IPS-20b (cell line): ENCODE measurements at regions not wholly inside any gene's neighbourhood (a gene's known extent, or its start where the extent isn't known, plus 50 kb on each side); places are given as distances from the start of the nearest gene placed in this dataset.

ENCODE experiments used
- H3K27ac ChIP-seq: one replicate; pipeline ENCODE4 v1.5.1; 2013; ENCODE audit warnings: low read length
- H3K27me3 ChIP-seq: 2 replicates; pipeline ENCODE4 v1.6.1; 2013; ENCODE audit warnings: mild to moderate bottlenecking, low read length, inconsistent platforms; ENCODE audit not compliant: insufficient read depth
- H3K36me3 ChIP-seq: 2 replicates; pipeline ENCODE4 v1.6.1; 2013; ENCODE audit warnings: low read depth, mild to moderate bottlenecking, inconsistent platforms, low read length, moderate library complexity; ENCODE audit not compliant: insufficient read depth
- H3K4me1 ChIP-seq: 2 replicates; pipeline ENCODE4 v1.6.1; 2013; ENCODE audit warnings: mild to moderate bottlenecking, control low read depth, inconsistent platforms, low read length, moderate library complexity; ENCODE audit not compliant: insufficient read depth
- H3K4me3 ChIP-seq: 2 replicates; pipeline ENCODE4 v1.5.1; 2013; ENCODE audit warnings: mild to moderate bottlenecking, low read length, inconsistent platforms
- H3K9ac ChIP-seq: 2 replicates; pipeline ENCODE4 v1.6.1; 2013; ENCODE audit warnings: low read depth, mild to moderate bottlenecking, inconsistent platforms, low read length, moderate library complexity
- H3K9me3 ChIP-seq: 2 replicates; pipeline ENCODE4 v1.6.1; 2013; ENCODE audit warnings: mild to moderate bottlenecking, low read depth, low read length, inconsistent platforms; ENCODE audit not compliant: insufficient read depth

DNA sequence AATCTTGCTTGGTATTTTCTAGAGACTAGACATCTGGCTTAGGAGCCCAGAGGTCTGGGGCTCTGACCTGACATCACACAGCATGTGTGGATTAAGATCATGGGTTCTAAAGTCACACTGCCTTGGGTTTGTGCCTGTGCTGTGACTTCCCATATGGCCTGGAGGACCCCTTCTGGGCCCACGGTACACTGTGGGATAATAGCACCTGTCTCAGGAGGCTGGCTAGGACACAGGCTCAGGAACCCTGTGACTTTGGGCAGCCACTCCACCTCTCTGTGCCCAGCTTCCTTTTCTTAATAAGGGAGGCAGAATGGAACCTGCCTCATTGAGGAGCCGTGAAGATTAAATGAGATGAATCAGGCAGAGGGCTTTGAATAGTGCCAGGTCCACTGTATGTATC is 99.2 kb upstream of the B3GAT1 start:
- Histone ChIP-seq H3K9ac (no peak overlapping the region), H3K4me3 (no peak overlapping the region), H3K27me3 (no peaks in the 10 kb centered on the region), H3K4me1 (no peaks in the 10 kb centered on the region), H3K9me3 (no peaks in the 10 kb centered on the region), H3K27ac (no peak overlapping the region), H3K36me3 (no peaks in the 10 kb centered on the region)

DNA sequence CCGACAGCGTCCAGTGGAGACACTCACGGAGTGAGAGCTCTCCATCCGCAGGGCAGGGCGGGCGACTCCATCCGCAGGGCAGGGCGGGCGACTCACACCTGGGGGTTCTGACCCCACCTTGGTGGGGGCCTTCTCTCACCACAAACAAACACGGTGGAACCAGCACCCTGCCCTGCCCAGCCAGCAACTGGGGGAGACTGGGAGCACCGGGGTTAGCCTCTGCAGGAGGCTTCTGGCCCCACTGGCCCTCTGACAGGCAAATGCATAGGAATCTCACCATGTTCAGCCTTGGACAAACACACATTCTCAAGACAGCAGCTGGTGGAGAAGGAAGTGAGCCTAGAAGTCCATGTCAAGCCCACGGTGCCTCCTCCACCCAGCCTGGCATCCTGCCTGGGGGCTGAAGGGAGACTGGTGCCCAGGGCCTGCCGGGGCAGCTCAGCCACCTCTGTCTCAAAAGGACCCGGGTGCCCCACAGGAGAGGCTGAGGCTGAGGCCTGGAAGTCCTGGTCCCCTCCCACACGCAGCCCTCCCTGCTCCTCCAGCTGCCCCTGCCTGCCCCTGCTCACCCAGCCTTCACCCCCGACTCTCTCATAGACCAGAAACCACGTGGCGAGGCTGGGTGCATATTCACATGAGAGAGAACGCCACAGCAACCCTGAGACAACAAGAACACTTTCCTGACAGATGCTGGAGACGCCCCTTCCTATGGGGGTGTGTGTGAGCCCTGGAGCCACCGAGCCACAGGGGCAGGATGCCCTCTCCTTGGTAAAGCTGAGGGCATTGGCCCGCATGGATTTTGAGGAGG is 98.4 kb upstream of the B3GAT1 start:
- Histone ChIP-seq H3K9me3 (no peaks in the 10 kb centered on the region), H3K4me3 (no peak overlapping the region), H3K27ac (no peak overlapping the region), H3K36me3 (no peaks in the 10 kb centered on the region), H3K9ac (no peak overlapping the region), H3K4me1 (no peaks in the 10 kb centered on the region), H3K27me3 (no peaks in the 10 kb centered on the region)

- H3K9ac ChIP-seq, result no peak overlapping the region
- no peaks in the 10 kb centered on the region for H3K9me3 ChIP-seq
- no peak overlapping the region for H3K27ac ChIP-seq
- no peak overlapping the region for H3K4me3 ChIP-seq
- no peaks in the 10 kb centered on the region for H3K4me1 ChIP-seq
- no peaks in the 10 kb centered on the region for H3K27me3 ChIP-seq
- no peaks in the 10 kb centered on the region for H3K36me3 ChIP-seq
These were observed 97.6 kb upstream of the B3GAT1 start for GRCh38 chr11:134509381-134510232.

DNA sequence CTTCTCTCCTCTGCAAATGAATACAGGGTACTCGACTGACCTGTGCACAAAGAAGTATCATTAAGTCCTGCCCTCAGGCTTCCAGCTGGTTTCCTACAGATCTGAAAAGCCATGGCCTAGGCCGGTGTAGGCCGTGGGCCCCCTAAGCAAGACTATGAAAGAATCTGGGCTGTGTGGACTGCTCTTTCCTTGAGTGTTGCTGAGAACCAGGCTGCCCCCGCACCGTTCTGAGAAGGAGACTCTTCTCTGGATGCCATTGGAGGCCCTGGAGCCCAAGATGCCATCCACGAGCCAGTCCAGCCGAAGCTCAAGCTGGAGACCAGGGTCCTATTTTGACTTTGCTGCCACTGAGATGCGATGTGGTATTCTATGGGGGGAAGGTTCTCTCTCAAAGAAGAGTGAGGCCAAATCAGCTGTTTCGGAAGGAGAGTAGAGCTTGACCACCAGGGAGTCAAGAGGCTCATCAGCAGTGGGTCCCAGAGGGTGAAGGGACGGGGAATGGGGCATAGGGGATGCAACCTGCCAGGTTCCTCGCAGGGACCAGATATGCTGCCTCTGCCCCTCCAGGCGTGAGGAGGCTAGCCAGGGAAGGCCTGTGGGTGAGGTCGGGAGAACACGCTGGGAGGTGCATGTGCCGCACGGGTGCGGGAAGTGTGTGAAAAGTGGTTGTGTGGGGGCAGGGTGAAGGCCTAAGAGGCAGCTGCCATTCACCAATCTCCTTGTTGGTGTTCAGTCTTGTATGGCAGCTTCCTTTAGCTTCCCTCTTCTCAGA is 96.4 kb upstream of the B3GAT1 start:
- Histone ChIP-seq H3K36me3 (no peaks in the 10 kb centered on the region), H3K9ac (no peak overlapping the region), H3K27me3 (no peaks in the 10 kb centered on the region), H3K4me1 (peaks cover 7% of the 10 kb centered on the region; the same call in 1 of the 2 replicates), H3K9me3 (no peaks in the 10 kb centered on the region), H3K27ac (no peak overlapping the region), H3K4me3 (no peak overlapping the region)

DNA sequence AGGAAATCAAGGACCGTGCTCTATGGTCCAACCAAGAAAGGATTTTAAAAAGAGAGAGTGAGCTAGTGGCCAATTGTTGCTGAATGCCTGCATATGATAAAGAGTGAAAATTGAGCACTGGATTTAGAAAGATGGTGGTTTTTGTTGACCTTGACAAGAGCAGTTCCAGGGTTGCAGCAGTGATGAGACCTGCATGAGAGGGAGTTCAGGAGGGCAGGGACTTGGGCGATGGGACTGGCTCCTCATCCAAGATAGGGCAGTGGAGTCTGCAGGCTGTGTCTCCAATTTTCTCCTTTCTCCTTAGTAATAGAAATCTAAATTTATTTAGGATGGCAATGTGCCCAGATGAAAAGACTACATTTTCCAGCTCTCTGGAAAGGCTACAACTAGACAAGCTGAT is 94.0 kb upstream of the B3GAT1 start:
- no peak overlapping the region for H3K4me3 ChIP-seq
- H3K27me3 ChIP-seq, result peaks cover 5% of the 10 kb centered on the region; the same call in 1 of the 2 replicates
- no peaks in the 10 kb centered on the region for H3K9me3 ChIP-seq

DNA sequence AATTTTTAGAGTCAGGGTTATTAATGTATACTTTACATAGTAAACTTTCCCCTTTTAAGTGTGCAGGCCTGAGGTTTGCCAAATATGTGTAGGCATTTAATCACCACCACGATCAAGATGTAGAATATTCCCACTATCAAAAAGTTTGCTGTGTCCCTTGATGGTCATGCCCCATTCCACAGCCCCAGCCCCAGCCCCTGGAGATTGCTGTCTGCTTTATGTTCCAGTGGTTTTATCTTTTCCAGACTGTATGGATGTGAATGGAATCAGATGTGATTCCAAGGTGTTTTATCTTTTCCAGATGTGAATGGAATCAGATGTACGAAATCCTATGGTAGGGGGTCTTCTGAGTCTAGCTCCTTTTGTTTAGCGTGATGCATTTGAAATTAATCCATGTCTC is 93.1 kb upstream of the B3GAT1 start:
- H3K27me3 ChIP-seq, result peaks cover 5% of the 10 kb centered on the region; the same call in 1 of the 2 replicates
- H3K4me1 ChIP-seq, result peaks cover 14% of the 10 kb centered on the region; the same call in 1 of the 2 replicates
- H3K9me3 ChIP-seq, result no peaks in the 10 kb centered on the region

More for the DNA sequence above, 94.0 kb upstream of the B3GAT1 start:
- Histone ChIP-seq H3K36me3 (no peaks in the 10 kb centered on the region), H3K9ac (no peak overlapping the region), H3K27ac (no peak overlapping the region), H3K4me1 (peaks cover 14% of the 10 kb centered on the region; the same call in 1 of the 2 replicates)

GRCh38 chr11:134504146-134504905 is 92.3 kb upstream of the B3GAT1 start:
- H3K9ac ChIP-seq, result no peak overlapping the region
- peaks cover 14% of the 10 kb centered on the region; the same call in 1 of the 2 replicates for H3K4me1 ChIP-seq
- peaks cover 5% of the 10 kb centered on the region; the same call in 1 of the 2 replicates for H3K27me3 ChIP-seq
- no peaks in the 10 kb centered on the region for H3K36me3 ChIP-seq
- H3K4me3 ChIP-seq, result no peak overlapping the region
- H3K9me3 ChIP-seq, result no peaks in the 10 kb centered on the region
- H3K27ac ChIP-seq, result no peak overlapping the region

More for the DNA sequence above, 93.1 kb upstream of the B3GAT1 start:
- Histone ChIP-seq H3K4me3 (no peak overlapping the region), H3K9ac (no peak overlapping the region), H3K36me3 (no peaks in the 10 kb centered on the region), H3K27ac (no peak overlapping the region)

DNA sequence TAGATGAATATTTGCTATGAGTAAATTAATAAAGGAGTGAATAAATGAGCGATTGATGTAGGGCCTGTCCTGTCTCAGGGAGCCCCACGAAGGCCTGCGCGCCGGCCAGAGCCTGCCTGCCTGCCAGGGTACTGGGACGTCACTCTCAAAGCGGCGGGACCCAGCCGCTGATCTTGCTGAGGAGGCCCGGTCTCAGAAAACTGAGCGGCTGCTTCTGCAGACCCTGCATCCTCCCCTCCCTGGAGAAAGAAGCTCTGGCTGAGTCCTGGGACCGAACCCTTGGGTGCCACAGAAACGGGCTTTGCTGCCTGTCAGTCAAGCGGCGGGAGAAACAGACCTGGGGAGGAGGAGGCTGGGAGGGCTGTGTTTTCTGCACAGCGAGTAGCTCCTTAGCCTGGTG is 91.6 kb upstream of the B3GAT1 start:
- Histone ChIP-seq H3K27ac (no peak overlapping the region), H3K9me3 (no peaks in the 10 kb centered on the region), H3K36me3 (no peaks in the 10 kb centered on the region), H3K4me3 (no peak overlapping the region), H3K4me1 (peaks cover 14% of the 10 kb centered on the region; the same call in 1 of the 2 replicates), H3K27me3 (peaks cover 5% of the 10 kb centered on the region; the same call in 1 of the 2 replicates), H3K9ac (no peak overlapping the region)

DNA sequence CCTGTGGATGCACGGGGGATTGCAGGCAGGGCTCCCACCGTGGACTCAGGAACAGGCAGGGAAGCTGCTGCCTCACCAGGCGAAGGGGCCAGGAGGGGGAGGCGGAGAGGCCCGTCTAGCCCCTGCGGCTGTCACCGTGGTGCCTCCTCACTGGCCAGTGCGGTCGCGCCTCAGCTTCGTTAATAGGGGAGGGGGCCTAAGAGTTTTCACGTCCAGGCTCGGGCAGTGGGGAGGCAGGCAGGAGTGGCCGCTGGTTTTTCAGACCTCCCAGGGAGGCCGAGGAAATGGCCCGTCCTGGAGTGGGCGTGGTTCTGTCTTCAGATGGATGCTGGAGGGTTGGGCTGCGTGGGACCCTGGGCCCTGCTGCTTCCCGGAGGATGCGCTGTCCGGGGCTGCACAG is 91.1 kb upstream of the B3GAT1 start:
- Histone ChIP-seq H3K36me3 (no peaks in the 10 kb centered on the region), H3K9me3 (no peaks in the 10 kb centered on the region), H3K4me1 (peaks cover 14% of the 10 kb centered on the region; the same call in 1 of the 2 replicates), H3K27me3 (peaks cover 5% of the 10 kb centered on the region; the same call in 1 of the 2 replicates), H3K27ac (no peak overlapping the region), H3K9ac (no peak overlapping the region), H3K4me3 (no peak overlapping the region)

DNA sequence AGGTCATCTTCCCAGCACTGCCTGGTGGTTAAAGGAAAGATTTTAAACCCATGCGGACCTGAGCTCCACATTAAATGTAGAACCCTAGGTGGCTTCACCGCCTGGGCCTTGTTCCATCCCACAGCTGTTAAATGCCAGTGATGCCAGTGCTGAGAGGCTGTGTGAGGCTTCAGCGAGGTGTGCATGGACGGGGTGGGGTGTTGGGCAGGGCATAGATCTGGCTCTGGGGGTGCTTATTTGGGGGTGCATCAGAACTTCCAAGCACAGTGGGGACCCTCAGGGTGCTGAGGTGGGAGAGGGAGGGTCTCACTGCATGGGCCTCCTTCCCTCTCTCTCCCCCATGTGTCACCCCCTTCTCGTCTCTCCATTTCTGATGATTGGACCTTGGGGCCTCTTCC is 90.1 kb upstream of the B3GAT1 start:
- no peaks in the 10 kb centered on the region for H3K9me3 ChIP-seq
- H3K4me3 ChIP-seq, result no peak overlapping the region
- peaks cover 5% of the 10 kb centered on the region; the same call in 1 of the 2 replicates for H3K27me3 ChIP-seq
- H3K36me3 ChIP-seq, result no peaks in the 10 kb centered on the region
- H3K4me1 ChIP-seq, result peaks cover 14% of the 10 kb centered on the region; the same call in 1 of the 2 replicates
- no peak overlapping the region for H3K9ac ChIP-seq
- H3K27ac ChIP-seq, result no peak overlapping the region
